ENCODE measurements at regions not wholly inside any gene's neighbourhood (a gene's known extent, or its start where the extent isn't known, plus 50 kb on each side); places are given as distances from the start of the nearest gene placed in this dataset.

GRCh38 chr18:47737956-47738355 lies 192.5 kb downstream of the SMAD2 start (continued):
- no peak for TF ChIP-seq ZNF784 (CRISPR knock-in tag; IDR thresholded peaks at IDR 0.05; ENCODE audit: borderline replicate concordance)
- TF ChIP-seq, protein P1, sequence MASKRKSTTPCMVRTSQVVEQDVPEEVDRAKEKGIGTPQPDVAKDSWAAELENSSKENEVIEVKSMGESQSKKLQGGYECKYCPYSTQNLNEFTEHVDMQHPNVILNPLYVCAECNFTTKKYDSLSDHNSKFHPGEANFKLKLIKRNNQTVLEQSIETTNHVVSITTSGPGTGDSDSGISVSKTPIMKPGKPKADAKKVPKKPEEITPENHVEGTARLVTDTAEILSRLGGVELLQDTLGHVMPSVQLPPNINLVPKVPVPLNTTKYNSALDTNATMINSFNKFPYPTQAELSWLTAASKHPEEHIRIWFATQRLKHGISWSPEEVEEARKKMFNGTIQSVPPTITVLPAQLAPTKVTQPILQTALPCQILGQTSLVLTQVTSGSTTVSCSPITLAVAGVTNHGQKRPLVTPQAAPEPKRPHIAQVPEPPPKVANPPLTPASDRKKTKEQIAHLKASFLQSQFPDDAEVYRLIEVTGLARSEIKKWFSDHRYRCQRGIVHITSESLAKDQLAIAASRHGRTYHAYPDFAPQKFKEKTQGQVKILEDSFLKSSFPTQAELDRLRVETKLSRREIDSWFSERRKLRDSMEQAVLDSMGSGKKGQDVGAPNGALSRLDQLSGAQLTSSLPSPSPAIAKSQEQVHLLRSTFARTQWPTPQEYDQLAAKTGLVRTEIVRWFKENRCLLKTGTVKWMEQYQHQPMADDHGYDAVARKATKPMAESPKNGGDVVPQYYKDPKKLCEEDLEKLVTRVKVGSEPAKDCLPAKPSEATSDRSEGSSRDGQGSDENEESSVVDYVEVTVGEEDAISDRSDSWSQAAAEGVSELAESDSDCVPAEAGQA (IDR thresholded peaks at IDR 0.05; ENCODE audit: low read depth), result no peak
- TF ChIP-seq, protein P1 (CRISPR knock-in tag; IDR thresholded peaks at IDR 0.05; ENCODE audit: borderline replicate concordance), result no peak
- TF ChIP-seq ZNF501 (CRISPR knock-in tag; IDR thresholded peaks at IDR 0.05), result no peak
- TF ChIP-seq ZSCAN20 (CRISPR knock-in tag; IDR thresholded peaks at IDR 0.05; ENCODE audit: borderline replicate concordance), result no peak
- TF ChIP-seq TAF1 (CRISPR knock-in tag; IDR thresholded peaks at IDR 0.05), result no peak
- TF ChIP-seq ESRRA (CRISPR knock-in tag; IDR thresholded peaks at IDR 0.05; ENCODE audit: low read depth), result no peak
- TF ChIP-seq NFE2 (CRISPR knock-in tag; IDR thresholded peaks at IDR 0.05), result no peak
- no peak for TF ChIP-seq ZNF432 (CRISPR knock-in tag; IDR thresholded peaks at IDR 0.05; ENCODE audit: borderline replicate concordance)
- TF ChIP-seq ZNF275 (CRISPR knock-in tag; IDR thresholded peaks at IDR 0.05; ENCODE audit: borderline replicate concordance), result no peak
- TF ChIP-seq ZNF30 (CRISPR knock-in tag; IDR thresholded peaks at IDR 0.05), result no peak
- no peak for TF ChIP-seq FOXO1 (CRISPR knock-in tag; IDR thresholded peaks at IDR 0.05)
- no peak for TF ChIP-seq STAG1 (CRISPR knock-in tag; IDR thresholded peaks at IDR 0.05)
- no peak for TF ChIP-seq POLR2AphosphoS5 (IDR thresholded peaks at IDR 0.05; ENCODE audit: low read depth, low read length)
- TF ChIP-seq KDM4B (CRISPR knock-in tag; IDR thresholded peaks at IDR 0.05), result no peak
